ENCODE measurements at regions not wholly inside any gene's neighbourhood (a gene's known extent, or its start where the extent isn't known, plus 50 kb on each side); places are given as distances from the start of the nearest gene placed in this dataset.

- TF ChIP-seq, protein P1, sequence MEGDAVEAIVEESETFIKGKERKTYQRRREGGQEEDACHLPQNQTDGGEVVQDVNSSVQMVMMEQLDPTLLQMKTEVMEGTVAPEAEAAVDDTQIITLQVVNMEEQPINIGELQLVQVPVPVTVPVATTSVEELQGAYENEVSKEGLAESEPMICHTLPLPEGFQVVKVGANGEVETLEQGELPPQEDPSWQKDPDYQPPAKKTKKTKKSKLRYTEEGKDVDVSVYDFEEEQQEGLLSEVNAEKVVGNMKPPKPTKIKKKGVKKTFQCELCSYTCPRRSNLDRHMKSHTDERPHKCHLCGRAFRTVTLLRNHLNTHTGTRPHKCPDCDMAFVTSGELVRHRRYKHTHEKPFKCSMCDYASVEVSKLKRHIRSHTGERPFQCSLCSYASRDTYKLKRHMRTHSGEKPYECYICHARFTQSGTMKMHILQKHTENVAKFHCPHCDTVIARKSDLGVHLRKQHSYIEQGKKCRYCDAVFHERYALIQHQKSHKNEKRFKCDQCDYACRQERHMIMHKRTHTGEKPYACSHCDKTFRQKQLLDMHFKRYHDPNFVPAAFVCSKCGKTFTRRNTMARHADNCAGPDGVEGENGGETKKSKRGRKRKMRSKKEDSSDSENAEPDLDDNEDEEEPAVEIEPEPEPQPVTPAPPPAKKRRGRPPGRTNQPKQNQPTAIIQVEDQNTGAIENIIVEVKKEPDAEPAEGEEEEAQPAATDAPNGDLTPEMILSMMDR (IDR thresholded peaks at IDR 0.05 in 4 of 5, conservative IDR thresholded peaks at IDR 0.05 in 1 of 5): no peak
- no peak for TF ChIP-seq POLR2A (IDR thresholded peaks at IDR 0.05)
Observed at GRCh38 chr10:130486906-130487305, 350.7 kb downstream of the GLRX3 start.
